GM11168 (cell line): ENCODE measurements at regions not wholly inside any gene's neighbourhood (a gene's known extent, or its start where the extent isn't known, plus 50 kb on each side); places are given as distances from the start of the nearest gene placed in this dataset.
"Not testable (repeated sequence)": the region's sequence is repeated elsewhere in the genome, so short reads cannot be mapped to it uniquely, and the experiment has no call there.

Source experiments
- in situ Hi-C: fragments of 300-500 bp; cut with MboI; formaldehyde crosslinking; loops from one replicate; pipeline ENCODE4 v1.12.0; 2022; ENCODE audit warnings: low sequenced_read_pairs; ENCODE audit not compliant: unreplicated experiment

DNA sequence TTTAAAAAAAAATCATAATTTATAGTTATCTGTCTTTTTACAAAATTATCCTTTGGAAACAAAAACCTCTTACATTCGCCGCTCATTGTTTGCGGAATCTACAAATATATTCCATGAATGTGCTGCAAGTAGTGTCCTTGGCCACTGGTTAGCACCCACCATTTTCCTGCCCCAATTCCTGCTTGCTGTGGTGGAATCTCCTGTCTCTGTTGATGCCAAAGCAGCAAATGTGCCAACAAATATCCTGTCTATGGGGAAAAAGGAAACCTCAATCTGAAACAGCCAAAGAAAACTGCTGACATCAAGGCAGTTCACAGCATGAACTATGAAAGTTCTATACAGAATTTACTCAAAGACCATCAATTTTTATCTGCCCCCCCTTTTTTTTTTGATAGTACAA is 603.6 kb downstream of the COL12A1 start:
- in situ Hi-C loops: no loop called here

DNA sequence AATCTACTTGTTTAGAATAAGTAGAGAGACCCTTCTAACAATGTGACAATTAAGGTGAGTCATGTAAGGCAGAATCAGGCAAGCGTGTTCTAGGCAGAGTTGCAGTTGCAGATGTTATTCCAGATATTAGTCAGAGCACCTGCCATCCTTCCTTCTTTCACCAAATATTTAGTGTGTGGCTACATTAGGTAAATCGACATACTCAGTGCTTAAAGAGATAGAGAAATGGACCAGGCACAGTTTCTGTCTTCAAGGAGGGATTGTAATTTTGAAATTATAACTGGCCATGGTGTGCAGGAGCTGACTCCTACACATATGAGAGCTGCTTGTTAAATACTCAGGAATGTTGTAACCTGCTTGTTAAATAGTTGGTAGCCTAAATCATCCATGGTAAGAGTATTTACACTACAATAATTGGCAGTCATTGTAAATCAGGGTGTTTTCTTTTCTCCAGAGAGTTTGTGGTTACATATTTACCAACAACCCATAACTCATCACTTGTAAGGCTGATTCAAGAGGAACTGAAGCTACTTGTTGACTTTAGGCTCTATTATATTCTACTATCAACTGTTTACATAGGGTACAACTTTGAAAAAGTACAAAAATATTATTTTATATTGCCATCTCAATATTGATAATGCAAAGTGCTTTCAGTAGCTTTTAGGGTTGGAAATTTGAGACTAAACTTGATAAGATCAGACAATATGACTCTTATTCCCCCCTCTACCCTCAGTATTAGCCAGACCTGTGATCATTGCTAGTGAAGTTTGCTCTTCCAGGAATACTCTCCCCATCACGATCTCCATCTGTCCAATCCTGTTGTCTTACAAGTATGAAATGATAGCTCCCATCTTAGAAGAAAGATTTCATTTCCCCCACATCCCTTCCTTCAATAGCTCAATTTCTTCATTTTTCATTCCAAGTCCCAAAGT is 607.1 kb downstream of the COL12A1 start:
- in situ Hi-C loops: no loop called here

- in situ Hi-C loops: no loop called here
Observed at GRCh38 chr6:74597840-74598239, 608.0 kb downstream of the COL12A1 start.

- in situ Hi-C loops: no loop called here
Observed at GRCh38 chr6:74597266-74597665, 608.6 kb downstream of the COL12A1 start.

GRCh38 chr6:74596588-74596987 is 609.3 kb downstream of the COL12A1 start:
- in situ Hi-C loops: no loop called here

DNA sequence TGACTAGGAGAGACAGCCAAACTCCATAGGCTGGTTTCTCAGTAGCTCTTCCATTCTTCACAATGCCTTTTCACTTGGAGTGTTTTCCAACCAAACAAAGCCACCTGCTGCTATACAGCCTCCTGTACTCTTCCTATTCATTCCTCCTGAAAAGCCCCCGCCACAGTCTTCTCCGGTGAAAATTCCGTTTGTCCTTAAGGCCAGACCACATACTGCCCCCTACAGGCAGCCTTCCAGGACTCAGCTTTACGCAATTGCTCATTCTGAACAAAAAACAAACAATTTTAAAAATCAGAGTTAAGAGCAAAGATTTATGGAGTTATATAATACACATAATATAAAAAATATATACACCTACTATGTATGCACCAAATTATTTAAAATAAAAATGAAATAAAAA is 611.5 kb downstream of the COL12A1 start:
- in situ Hi-C loops: not testable (repeated sequence)

DNA sequence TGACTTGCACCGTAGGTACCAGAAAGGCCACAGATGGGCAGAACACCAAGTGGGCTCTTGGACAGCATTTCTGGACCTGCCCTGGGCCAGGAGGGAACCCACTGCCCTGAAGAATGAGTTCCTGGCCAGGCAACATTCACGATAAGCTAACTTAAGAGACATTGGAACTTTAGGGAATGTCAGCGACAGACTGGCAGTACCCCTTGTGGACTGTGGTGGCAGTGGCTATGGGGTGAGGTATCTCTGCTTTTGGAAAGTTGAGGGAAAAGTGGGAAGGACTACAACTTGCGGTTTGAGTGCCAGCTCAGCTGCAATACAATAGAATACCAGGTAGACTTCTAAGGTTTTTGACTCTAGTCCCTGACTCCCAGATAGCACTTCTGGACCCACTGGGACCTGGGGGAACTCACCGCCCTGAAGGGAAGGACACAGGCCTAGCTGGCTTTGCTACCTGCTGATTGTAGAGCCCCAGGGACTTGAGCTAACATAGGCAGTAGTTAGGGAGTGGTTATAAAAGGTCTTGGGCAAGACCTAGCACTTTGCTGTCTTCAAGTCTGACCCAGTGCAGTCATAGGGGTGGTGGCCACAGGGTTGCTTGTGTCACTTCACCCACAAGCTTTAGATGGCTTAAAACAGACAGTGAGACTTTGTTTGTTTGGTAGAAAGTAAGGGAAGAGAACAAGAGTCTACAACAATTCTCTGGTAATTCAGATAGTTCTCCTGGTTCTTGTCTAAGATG is 617.6 kb downstream of the COL12A1 start:
- in situ Hi-C loops: no loop called here

GRCh38 chr6:74587386-74587785 is 618.5 kb downstream of the COL12A1 start:
- in situ Hi-C loops: no loop called here

GRCh38 chr6:74585753-74586152 is 620.1 kb downstream of the COL12A1 start:
- in situ Hi-C loops: no loop called here

DNA sequence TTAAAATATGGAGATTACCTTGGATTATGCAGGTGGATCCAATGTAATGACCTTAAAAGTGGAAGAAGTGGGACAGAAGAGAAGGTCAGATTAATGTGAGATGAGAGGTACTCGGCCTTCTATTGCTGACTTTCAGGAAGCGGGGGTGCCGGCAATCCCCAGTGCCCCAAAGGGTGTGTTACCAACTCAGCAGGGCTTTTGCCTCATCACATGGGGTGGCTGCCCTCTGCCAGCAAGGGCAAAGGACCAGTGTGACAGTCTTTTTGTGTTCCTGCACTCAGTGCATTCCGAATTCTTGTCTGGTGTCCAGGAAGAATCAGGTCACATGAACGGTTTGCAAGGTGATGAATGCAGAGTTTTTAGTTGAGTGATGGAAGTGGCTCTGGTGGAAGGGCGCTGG is 624.2 kb downstream of the COL12A1 start:
- in situ Hi-C loops: no loop called here

DNA sequence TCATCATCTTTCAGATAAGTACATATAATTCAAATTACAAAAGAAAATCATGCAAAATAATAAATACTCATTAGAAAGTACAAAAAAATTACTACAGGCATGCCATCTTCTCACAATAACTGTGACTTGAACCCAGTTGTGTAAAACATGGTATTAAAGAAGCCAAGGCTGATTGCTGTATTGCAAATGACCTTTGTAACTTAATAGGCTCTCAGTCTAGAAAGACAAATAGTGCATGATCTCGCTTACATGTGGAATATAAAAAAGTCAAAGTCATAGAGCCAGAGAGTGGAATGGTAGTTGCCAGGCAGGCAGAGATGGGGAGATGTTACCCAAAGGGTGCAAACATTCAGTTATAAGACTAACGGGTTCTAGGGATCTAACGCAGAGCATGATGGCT is 626.1 kb downstream of the COL12A1 start:
- in situ Hi-C loops: no loop called here

- in situ Hi-C loops: no loop called here
Observed at GRCh38 chr6:74579047-74579446, 626.8 kb downstream of the COL12A1 start.

DNA sequence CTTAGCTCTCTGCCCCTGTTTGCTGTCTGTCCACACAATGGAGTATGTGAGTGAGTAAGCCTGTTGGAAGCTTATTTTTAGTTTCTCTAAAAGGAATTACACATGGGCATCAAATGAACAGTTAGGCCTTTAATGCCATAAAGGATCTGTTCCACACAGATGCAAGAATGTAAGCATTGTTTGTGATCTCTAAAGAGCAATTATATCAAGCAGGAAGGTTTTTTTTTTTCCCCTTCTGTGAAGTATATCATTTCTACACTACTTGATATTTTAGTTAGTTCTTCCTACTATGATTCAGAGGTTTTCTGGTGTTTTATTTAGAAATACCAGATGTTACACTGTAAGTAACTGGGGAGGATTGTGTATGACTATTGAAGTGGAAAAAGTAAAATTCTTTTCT is 627.5 kb downstream of the COL12A1 start:
- in situ Hi-C loops: no loop called here

DNA sequence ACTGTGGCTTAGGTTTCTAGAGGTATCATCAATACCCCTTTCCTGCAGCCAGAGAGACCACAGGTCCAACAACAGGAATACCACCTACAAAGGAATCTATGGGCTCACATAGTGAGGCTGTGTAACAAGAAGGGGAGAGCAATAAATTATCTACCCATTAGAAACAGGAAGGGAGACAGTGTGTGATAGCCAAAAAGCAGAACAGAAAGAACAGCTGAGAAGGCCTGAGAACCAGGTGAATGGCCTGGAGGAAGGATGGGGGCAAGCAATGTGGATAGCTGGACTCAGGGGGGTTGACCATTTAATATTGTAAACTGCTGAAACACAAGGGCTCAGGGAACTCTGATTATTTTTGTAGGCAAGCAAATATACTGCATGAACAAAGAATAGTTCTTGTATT is 628.2 kb downstream of the COL12A1 start:
- in situ Hi-C loops: no loop called here

DNA sequence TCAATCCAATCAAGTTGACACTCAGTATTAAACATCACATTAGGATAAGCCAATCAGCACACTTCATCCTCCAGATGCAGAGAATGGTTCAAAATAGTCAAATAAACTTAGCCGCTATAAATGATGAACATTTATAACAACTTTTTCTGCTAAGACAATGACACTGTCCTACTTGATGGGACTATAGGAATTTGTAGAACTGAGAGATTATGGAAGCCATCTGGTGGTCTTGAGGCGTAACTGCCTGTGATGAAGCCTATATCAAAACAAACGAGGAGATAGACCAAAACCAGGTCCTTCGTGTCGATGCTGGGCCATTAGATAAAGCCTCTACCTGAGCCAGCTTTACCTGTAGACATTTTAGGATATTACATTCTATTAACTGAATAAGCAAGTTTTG is 631.1 kb downstream of the COL12A1 start:
- in situ Hi-C loops: no loop called here

GRCh38 chr6:74573613-74574012 is 632.2 kb downstream of the COL12A1 start:
- in situ Hi-C loops: no loop called here

DNA sequence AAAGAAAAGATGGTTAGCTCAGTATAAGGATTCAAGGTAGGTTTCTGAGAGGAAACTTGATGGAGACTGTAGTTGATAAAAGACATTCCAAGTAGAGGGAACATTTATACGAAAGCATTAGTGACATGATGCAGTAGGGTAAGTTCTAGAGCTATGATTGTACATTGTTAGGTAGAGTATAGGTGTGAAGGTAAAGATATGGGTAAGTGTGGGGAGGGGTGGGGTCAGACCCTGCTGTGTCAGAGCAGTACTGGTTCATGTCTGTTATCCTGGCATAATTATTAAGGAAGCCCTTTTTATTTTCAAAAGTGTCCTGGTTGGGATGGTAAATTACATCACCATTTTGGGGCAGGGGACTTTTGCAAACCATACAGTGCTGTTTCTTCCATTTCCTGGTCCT is 635.8 kb downstream of the COL12A1 start:
- in situ Hi-C loops: no loop called here

- in situ Hi-C loops: no loop called here
Observed at GRCh38 chr6:74568861-74569260, 637.0 kb downstream of the COL12A1 start.

DNA sequence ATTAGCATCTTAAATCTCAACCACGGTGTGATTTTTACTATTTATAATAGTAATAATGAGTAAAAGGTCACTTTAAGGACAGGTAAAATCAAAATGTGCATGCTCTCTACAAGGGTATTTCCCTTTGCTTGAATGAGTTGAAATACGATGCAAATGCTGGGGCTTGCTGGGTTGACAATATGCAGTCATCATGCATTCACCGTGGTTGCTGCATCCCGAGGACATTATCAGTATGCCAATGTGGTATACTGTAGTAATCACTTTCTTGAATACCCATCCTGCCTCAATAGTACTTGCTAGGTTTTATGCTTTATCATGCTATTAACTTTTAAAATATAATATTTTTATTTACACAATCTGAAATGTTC is 637.9 kb downstream of the COL12A1 start:
- in situ Hi-C loops: not testable (repeated sequence)

GRCh38 chr6:74567281-74567922 is 638.5 kb downstream of the COL12A1 start:
- in situ Hi-C loops: no loop called here

- in situ Hi-C loops: no loop called here
Observed at GRCh38 chr6:74557236-74557635, 648.6 kb downstream of the COL12A1 start.
